ENCODE measurements at regions not wholly inside any gene's neighbourhood (a gene's known extent, or its start where the extent isn't known, plus 50 kb on each side); places are given as distances from the start of the nearest gene placed in this dataset.

DNA sequence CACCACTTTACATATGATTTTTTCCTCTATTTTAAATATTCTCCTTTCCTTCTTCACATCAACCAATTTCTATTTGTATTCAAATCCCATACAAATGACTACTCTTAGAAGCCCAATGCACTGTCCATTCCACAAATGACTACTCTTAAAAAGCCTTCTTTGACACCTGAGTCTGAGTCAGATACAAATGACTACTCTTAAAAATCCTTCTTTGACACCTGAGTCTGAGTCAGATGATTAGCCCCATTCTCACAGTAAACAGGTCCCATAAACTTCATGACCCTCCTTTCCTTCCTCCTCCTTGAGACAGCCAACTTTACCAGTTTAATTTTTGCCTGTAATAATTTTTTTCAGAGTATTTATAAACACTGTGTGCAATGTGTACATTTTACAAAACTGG lies 231.3 kb upstream of the USP25 start:
- TF ChIP-seq POLR2A (IDR thresholded peaks at IDR 0.05; ENCODE audit: low read length) (no peak), GATA1 (IDR thresholded peaks at IDR 0.05; ENCODE audit: low read depth, low read length) (no peak)

Measured in erythroblast (primary cell).